Esophagus muscularis mucosa (tissue), 4 donors: ENCODE measurements at regions not wholly inside any gene's neighbourhood (a gene's known extent, or its start where the extent isn't known, plus 50 kb on each side); places are given as distances from the start of the nearest gene placed in this dataset.
"Not testable (repeated sequence)": the region's sequence is repeated elsewhere in the genome, so short reads cannot be mapped to it uniquely, and the experiment has no call there.

Experiments
- DNase-seq: peaks from one replicate; pipeline ENCODE4 v3.0.0-alpha.2; 2017; ENCODE audit errors: extremely low spot score
- H3K27ac ChIP-seq, 4 donors: fragments of 200-600 bp; sonication (generic); replicated peaks in 1 of 4; 1 replicate in 3 of 4; 2 replicates in 1 of 4; pipeline ENCODE4 v1.5.1; 2016 to 2019; ENCODE audit warnings: mild to moderate bottlenecking in 1 of 4
- H3K27me3 ChIP-seq, 4 donors: fragments of 200-600 bp; sonication (generic); one replicate each; pipeline versions ENCODE4 v1.5.1 to v1.6.0; 2016 to 2019
- H3K36me3 ChIP-seq, 4 donors: fragments of 200-600 bp; sonication (generic); one replicate each; pipeline ENCODE4 v1.5.1; 2016 to 2019
- H3K4me1 ChIP-seq, 4 donors: fragments of 200-600 bp; sonication (generic); one replicate each; pipeline ENCODE4 v1.5.1; 2016 to 2019
- H3K4me3 ChIP-seq, 4 donors: fragments of 200-600 bp; sonication (generic); 1 replicate in 2 of 4; 2 replicates in 2 of 4; pipeline ENCODE4 v1.5.1; 2016 to 2019; ENCODE audit warnings: mild to moderate bottlenecking in 4 of 4, moderate library complexity in 1 of 4
- H3K9me3 ChIP-seq, 4 donors: fragments of 200-600 bp; sonication (generic); 1 replicate in 3 of 4; 2 replicates in 1 of 4; pipeline ENCODE4 v1.5.1; 2016 to 2019
- CTCF ChIP-seq, 3 experiments: fragments of 200-600 bp in 2 of 3; fragments of 450-650 bp in 1 of 3; sonication (generic) in 2 of 3; IDR thresholded peaks; one replicate each; pipeline ENCODE4 v1.5.1; 2017 to 2019; ENCODE audit warnings: antibody characterized with exemption in 3 of 3, mild to moderate bottlenecking in 2 of 3, moderate library complexity in 1 of 3
- EP300 ChIP-seq: sonication (generic); formaldehyde crosslinking; IDR thresholded peaks from one replicate; pipeline ENCODE4 v1.6.1; 2017; ENCODE audit warnings: antibody characterized with exemption
- POLR2A ChIP-seq: fragments of 450-650 bp; IDR thresholded peaks from one replicate; pipeline ENCODE4 v1.6.1; 2017; ENCODE audit warnings: antibody characterized with exemption, moderate library complexity, mild to moderate bottlenecking, low read depth
- POLR2AphosphoS5 ChIP-seq, 2 donors: sonication (generic); formaldehyde crosslinking; IDR thresholded peaks; one replicate each; pipeline ENCODE4 v1.6.1; 2017; ENCODE audit warnings: antibody characterized with exemption in 2 of 2
- WGBS: methylation state at CpG from one replicate; pipeline ENCODE4 v1.1.5; 2018; 5-methylcytosine and 5-hydroxymethylcytosine counted together
- intact Hi-C: fragments of 100-400 bp; cut with DNase I; formaldehyde crosslinking; loops from one replicate; pipeline ENCODE4 v1.15.1; 2023

DNA sequence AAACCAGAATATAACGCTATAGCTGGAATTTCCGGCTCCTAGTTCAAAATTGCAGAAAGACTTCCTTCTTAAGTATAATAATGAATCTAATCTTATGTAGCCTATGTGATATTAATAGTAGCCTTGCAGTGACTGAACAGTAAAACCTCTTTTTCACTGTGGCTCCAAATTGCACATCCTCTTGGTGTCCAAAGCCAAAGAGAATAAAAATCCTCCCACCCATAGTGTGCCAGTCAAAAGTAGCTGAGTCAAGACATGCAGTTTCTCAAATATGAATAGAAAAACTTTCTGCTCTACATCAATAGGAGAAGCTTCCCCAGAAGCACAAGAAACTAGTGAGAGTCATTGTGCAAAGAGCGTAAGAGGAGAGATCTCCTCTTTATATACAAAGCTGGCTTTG is 76.0 kb upstream of the PICALM start:
- TF ChIP-seq CTCF (IDR thresholded peaks at IDR 0.05) (no peak), EP300 (no peak), POLR2AphosphoS5 (IDR thresholded peaks at IDR 0.05) (no peak), POLR2A (no peak)
- no peak for DNase-seq
- no peaks in the 10 kb centered on the region for H3K9me3 ChIP-seq
- 82% methylated on average over 3 of the region's 3 CpGs for WGBS
- H3K36me3 ChIP-seq: no peaks in the 10 kb centered on the region
- no peaks in the 10 kb centered on the region for H3K27me3 ChIP-seq
- peaks cover under 1 to 15% (median 6%) of the 10 kb centered on the region in 4 donors for H3K4me1 ChIP-seq
- intact Hi-C loops: no loop called here
- H3K4me3 ChIP-seq: no peak overlapping the region
- H3K27ac ChIP-seq: no peak overlapping the region

DNA sequence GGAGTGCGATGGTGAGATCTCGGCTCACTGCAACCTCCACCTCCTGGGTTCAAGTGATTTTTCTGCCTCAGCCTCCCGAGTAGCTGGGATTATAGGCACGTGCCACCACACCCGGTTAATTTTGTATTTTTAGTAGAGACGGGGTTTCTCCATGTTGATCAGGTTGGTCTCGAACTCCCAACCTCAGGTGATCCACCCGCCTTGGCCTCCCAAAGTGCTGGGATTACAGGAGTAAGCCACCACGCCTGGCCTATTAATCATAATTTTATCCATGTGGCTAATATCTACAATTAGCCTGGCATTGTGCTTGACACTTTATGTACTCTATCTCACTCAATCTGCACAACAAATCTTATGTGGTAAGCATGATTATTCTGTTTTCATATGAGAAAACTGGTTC is 75.2 kb upstream of the PICALM start:
- intact Hi-C loops, H3K9me3 ChIP-seq, H3K4me3 ChIP-seq, DNase-seq, H3K36me3 ChIP-seq, H3K27ac ChIP-seq, H3K27me3 ChIP-seq: not testable (repeated sequence)
- H3K4me1 ChIP-seq: peaks cover 0 to 14% (median 4%) of the 10 kb centered on the region in 4 donors
- 94% methylated on average over 9 of the region's 9 CpGs for WGBS

GRCh38 chr11:86143087-86144030 is 74.5 kb upstream of the PICALM start:
- TF ChIP-seq POLR2A: no peak
- no peak for TF ChIP-seq CTCF (IDR thresholded peaks at IDR 0.05)
- no peak for TF ChIP-seq EP300
- TF ChIP-seq POLR2AphosphoS5 (IDR thresholded peaks at IDR 0.05): no peak
- peaks cover 0 to 8% (median 2%) of the 10 kb centered on the region in 4 donors for H3K4me1 ChIP-seq
- intact Hi-C loops: no loop called here
- no peaks in the 10 kb centered on the region for H3K9me3 ChIP-seq
- no peaks in the 10 kb centered on the region for H3K27me3 ChIP-seq
- no peak overlapping the region for H3K4me3 ChIP-seq
- no peak overlapping the region for H3K27ac ChIP-seq
- DNase-seq: no peak
- 91% methylated on average over 7 of the region's 7 CpGs for WGBS
- H3K36me3 ChIP-seq: no peaks in the 10 kb centered on the region

DNA sequence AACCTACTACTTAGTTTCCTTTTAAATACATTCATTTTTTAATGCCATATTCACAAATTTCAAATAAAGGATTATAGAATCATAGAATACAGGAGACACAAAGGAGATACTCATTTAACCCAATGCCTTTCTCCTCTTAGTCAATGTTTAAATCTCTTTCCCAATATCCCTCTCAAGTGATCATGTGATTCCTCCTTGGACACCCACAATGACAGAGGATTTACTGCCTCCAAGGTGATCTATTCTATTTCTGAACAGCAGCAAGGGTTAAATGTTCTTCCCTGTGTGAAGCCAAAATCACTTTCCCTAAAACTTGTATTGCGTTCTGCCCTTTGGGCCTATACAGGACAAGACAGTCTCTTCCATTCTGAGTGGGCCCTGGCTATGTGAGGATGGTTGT is 73.3 kb upstream of the PICALM start:
- intact Hi-C loops: no loop called here
- Histone ChIP-seq H3K27ac (no peak overlapping the region), H3K4me1 (peaks cover 0 to 8% (median 2%) of the 10 kb centered on the region in 4 donors), H3K27me3 (no peaks in the 10 kb centered on the region), H3K36me3 (no peaks in the 10 kb centered on the region), H3K4me3 (no peak overlapping the region), H3K9me3 (no peaks in the 10 kb centered on the region)
- WGBS: 100% methylated on average over 1 of the region's 1 CpG
- no peak for DNase-seq
- TF ChIP-seq POLR2AphosphoS5 (IDR thresholded peaks at IDR 0.05) (no peak), CTCF (IDR thresholded peaks at IDR 0.05) (no peak), EP300 (no peak), POLR2A (no peak)

- Histone ChIP-seq H3K36me3 (no peaks in the 10 kb centered on the region), H3K4me1 (peaks cover 2 to 8% (median 4%) of the 10 kb centered on the region in 4 donors), H3K9me3 (no peaks in the 10 kb centered on the region), H3K4me3 (no peak overlapping the region), H3K27me3 (no peaks in the 10 kb centered on the region), H3K27ac (no peak overlapping the region)
- TF ChIP-seq EP300 (no peak), POLR2A (no peak), POLR2AphosphoS5 (IDR thresholded peaks at IDR 0.05) (no peak), CTCF (IDR thresholded peaks at IDR 0.05) (no peak)
- DNase-seq: no peak
- intact Hi-C loops: no loop called here
- WGBS: 63% methylated on average over 1 of the region's 1 CpG
Measured at GRCh38 chr11:86141727-86142126, 72.8 kb upstream of the PICALM start.
